K562 (cell line): ENCODE measurements at regions not wholly inside any gene's neighbourhood (a gene's known extent, or its start where the extent isn't known, plus 50 kb on each side); places are given as distances from the start of the nearest gene placed in this dataset.

Experiments used
- TAF1 ChIP-seq: IDR thresholded peaks from 2 replicates; pipeline ENCODE4 v1.6.1; 2011; ENCODE audit warnings: mild to moderate bottlenecking, low read length, moderate library complexity; ENCODE audit not compliant: insufficient read depth, control insufficient read depth, severe bottlenecking; ENCODE audit errors: extremely low read depth
- ZBTB33 ChIP-seq: sonication (generic); formaldehyde crosslinking; IDR thresholded peaks from 2 replicates; pipeline ENCODE4 v1.8.1; 2023; ENCODE audit warnings: mild to moderate bottlenecking, missing genetic modification reagents

DNA sequence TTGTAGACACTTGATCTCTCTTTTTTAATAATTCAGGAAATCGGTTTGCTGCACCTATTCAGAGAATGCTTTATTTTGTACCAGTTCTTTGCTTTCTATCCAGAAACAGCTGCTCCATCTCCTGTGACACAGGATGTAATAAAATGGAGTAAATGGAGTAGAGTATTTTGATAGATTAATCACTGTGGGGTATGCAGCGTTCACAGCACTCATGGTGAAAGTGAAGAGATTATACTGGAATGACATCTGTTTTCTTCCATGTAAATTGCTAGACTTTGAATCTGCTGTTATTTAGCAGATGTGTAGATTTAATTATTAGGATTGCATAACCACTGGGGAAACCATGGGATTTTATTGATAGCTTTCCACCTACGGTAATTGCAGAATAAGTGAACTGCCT is 227.3 kb upstream of the ARHGAP42 start:
- TF ChIP-seq ZBTB33 (CRISPR knock-in tag) (no peak), TAF1 (no peak)
